ENCODE measurements at regions not wholly inside any gene's neighbourhood (a gene's known extent, or its start where the extent isn't known, plus 50 kb on each side); places are given as distances from the start of the nearest gene placed in this dataset.

- CTCF ChIA-PET, result interaction anchor here (0.8 to 1.1 kb wide), 3 partner anchors 18 to 229 kb away, joined by 3 to 4 read pairs (median 3); no protein-coding TSS in a partner anchor
These were observed 150.1 kb downstream of the IRF8 start for GRCh38 chr16:86048882-86049585.

DNA sequence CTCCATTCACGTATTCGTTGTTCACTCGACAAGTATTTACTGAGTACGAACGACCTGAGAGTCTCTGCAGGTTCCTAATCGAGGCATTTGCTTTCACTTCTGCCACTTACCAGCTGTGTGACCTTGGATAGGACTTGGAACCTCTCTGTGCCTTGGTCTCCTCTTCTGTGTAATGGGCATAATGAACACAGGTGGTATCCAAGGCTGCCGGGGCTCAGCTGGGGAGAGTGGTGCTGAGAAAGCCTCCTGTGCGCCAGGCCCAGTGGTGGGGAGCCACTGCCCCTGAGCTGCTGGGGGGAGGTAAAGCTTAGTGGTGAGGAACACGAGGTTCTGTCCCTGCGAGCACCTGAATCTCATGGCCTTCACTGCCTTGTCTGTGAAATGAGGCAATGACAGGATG is 150.7 kb downstream of the IRF8 start:
- DNase-seq (ENCODE audit: extremely low spot score), result no peak
- TF ChIP-seq CTCF (IDR thresholded peaks at IDR 0.05; ENCODE audit: control extremely low read depth, extremely low read depth, low read depth, missing control alignments), result no peak
- ChIA-PET POLR2A (no interaction called here), CTCF (interaction anchor here (0.8 to 1.6 kb wide), 3 partner anchors 19 to 469 kb away, joined by 3 to 4 read pairs (median 4); no protein-coding TSS in a partner anchor)

More at GRCh38 chr16:86048882-86049585, 150.1 kb downstream of the IRF8 start:
- no peak for DNase-seq (ENCODE audit: extremely low spot score)
- TF ChIP-seq CTCF (IDR thresholded peaks at IDR 0.05; ENCODE audit: control extremely low read depth, extremely low read depth, low read depth, missing control alignments), result no peak
- POLR2A ChIA-PET, result no interaction called here

- DNase-seq (ENCODE audit: extremely low spot score), result no peak
- POLR2A ChIA-PET, result no interaction called here
- no peak for TF ChIP-seq CTCF (IDR thresholded peaks at IDR 0.05; ENCODE audit: control extremely low read depth, extremely low read depth, low read depth, missing control alignments)
- CTCF ChIA-PET, result interaction anchor here (0.8 to 1.6 kb wide), 4 partner anchors 9 to 469 kb away, joined by 3 to 5 read pairs (median 4); no protein-coding TSS in a partner anchor
These were observed 151.1 kb downstream of the IRF8 start for GRCh38 chr16:86050111-86050510.

GRCh38 chr16:86050591-86051367 is 151.8 kb downstream of the IRF8 start:
- CTCF ChIA-PET, result interaction anchor here (1.6 kb wide), 2 partner anchors 10 to 468 kb away, joined by 4 to 5 read pairs; no protein-coding TSS in a partner anchor
- POLR2A ChIA-PET, result no interaction called here
- TF ChIP-seq CTCF (IDR thresholded peaks at IDR 0.05; ENCODE audit: control extremely low read depth, extremely low read depth, low read depth, missing control alignments), result no peak
- no peak for DNase-seq (ENCODE audit: extremely low spot score)

DNA sequence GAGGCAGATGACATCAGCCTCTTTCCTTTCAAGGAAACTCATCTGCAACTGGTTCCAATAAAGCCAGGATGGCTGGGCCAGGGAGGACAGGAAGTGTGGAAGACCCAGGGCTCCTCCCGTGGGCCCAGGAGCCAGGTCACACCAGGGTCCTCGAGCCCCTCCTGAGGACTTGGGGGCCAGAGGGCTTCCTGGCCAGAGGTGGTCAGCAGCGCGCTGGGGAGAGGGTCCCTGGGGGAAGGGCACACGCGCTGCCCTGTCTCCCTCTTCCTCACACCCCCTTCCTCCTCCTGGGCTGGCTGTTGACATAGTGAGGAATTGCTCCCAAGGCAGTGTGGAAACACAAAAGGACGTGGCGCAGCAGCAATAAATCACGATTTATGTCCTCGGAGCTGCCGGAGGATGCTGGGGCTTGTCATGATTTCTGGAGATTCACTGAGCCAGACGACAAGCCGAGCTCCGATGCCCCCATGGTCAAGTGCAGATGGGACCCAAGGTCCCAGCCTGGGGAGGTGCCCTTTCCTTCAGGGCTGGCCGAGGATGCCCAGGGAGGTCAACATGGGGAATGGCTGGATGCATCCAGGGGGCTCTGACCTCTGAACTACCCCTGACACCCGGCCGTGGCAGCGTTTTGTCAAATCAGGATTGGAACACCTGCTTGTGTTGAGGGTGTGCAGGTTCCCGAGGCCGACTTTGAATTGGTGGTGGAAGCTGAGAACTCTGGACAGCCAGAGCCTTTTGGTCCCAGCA is 152.6 kb downstream of the IRF8 start:
- DNase-seq (ENCODE audit: extremely low spot score), result no peak
- ChIA-PET CTCF (interaction anchor here (1.6 kb wide), 2 partner anchors 11 to 467 kb away, joined by 4 to 5 read pairs; no protein-coding TSS in a partner anchor), POLR2A (no interaction called here)
- no peak for TF ChIP-seq CTCF (IDR thresholded peaks at IDR 0.05; ENCODE audit: control extremely low read depth, extremely low read depth, low read depth, missing control alignments)

GRCh38 chr16:86052115-86052670 is 153.2 kb downstream of the IRF8 start:
- no peak for DNase-seq (ENCODE audit: extremely low spot score)
- ChIA-PET CTCF (no interaction called here), POLR2A (no interaction called here)
- TF ChIP-seq CTCF (IDR thresholded peaks at IDR 0.05; ENCODE audit: control extremely low read depth, extremely low read depth, low read depth, missing control alignments), result no peak
